ENCODE measurements at regions not wholly inside any gene's neighbourhood (a gene's known extent, or its start where the extent isn't known, plus 50 kb on each side); places are given as distances from the start of the nearest gene placed in this dataset.
"Not testable (repeated sequence)": the region's sequence is repeated elsewhere in the genome, so short reads cannot be mapped to it uniquely, and the experiment has no call there.

- Histone ChIP-seq H3K9me3 (ENCODE audit: low read length) (no peaks in the 10 kb centered on the region), H3K4me2 (ENCODE audit: low read length) (no peak overlapping the region), H3K79me2 (ENCODE audit: insufficient read depth, low read length) (no peaks in the 10 kb centered on the region), H3K9me2 (ENCODE audit: low read depth, low read length) (no peaks in the 10 kb centered on the region), H3K4me3 (ENCODE audit: low read depth, low read length, poor library complexity, severe bottlenecking) (no peak overlapping the region), H2AFZ (ENCODE audit: low read length) (no peak overlapping the region), H3K27ac (ENCODE audit: low read depth, low read length, poor library complexity, severe bottlenecking) (no peak overlapping the region), H3K4me1 (ENCODE audit: insufficient read depth, low read length, severe bottlenecking) (no peaks in the 10 kb centered on the region), H4K20me1 (ENCODE audit: insufficient read depth, low read length) (no peaks in the 10 kb centered on the region), H3K9ac (ENCODE audit: low read length) (no peak overlapping the region), H3K27me3 (ENCODE audit: insufficient read depth, low read length) (no peaks in the 10 kb centered on the region), H3K36me3 (ENCODE audit: insufficient read depth, low read length) (no peaks in the 10 kb centered on the region), H3F3A (ENCODE audit: insufficient read depth, low read length) (no peaks in the 10 kb centered on the region)
- TF ChIP-seq CTCF (IDR thresholded peaks at IDR 0.05; ENCODE audit: low read length) (no peak), EZH2 (IDR thresholded peaks at IDR 0.05; ENCODE audit: borderline replicate concordance, low read length) (no peak)
These were observed 1310.8 kb downstream of the XPNPEP1 start for GRCh38 chr10:108612485-108612884.

- Histone ChIP-seq H3K36me3 (ENCODE audit: insufficient read depth, low read length) (no peaks in the 10 kb centered on the region), H3K4me3 (ENCODE audit: low read depth, low read length, poor library complexity, severe bottlenecking) (no peak overlapping the region), H3K27me3 (ENCODE audit: insufficient read depth, low read length) (no peaks in the 10 kb centered on the region), H3F3A (ENCODE audit: insufficient read depth, low read length) (no peaks in the 10 kb centered on the region), H3K4me2 (ENCODE audit: low read length) (no peak overlapping the region), H3K4me1 (ENCODE audit: insufficient read depth, low read length, severe bottlenecking) (no peaks in the 10 kb centered on the region), H4K20me1 (ENCODE audit: insufficient read depth, low read length) (no peaks in the 10 kb centered on the region), H3K9ac (ENCODE audit: low read length) (no peak overlapping the region), H3K27ac (ENCODE audit: low read depth, low read length, poor library complexity, severe bottlenecking) (no peak overlapping the region), H2AFZ (ENCODE audit: low read length) (no peak overlapping the region), H3K9me2 (ENCODE audit: low read depth, low read length) (no peaks in the 10 kb centered on the region), H3K9me3 (ENCODE audit: low read length) (no peaks in the 10 kb centered on the region), H3K79me2 (ENCODE audit: insufficient read depth, low read length) (no peaks in the 10 kb centered on the region)
- TF ChIP-seq CTCF (IDR thresholded peaks at IDR 0.05; ENCODE audit: low read length) (no peak), EZH2 (IDR thresholded peaks at IDR 0.05; ENCODE audit: borderline replicate concordance, low read length) (no peak)
These were observed 1314.5 kb downstream of the XPNPEP1 start for GRCh38 chr10:108608860-108609259.

- Histone ChIP-seq H2AFZ (ENCODE audit: low read length) (no peak overlapping the region), H3K36me3 (ENCODE audit: insufficient read depth, low read length) (no peaks in the 10 kb centered on the region), H3K27me3 (ENCODE audit: insufficient read depth, low read length) (no peaks in the 10 kb centered on the region), H3K9ac (ENCODE audit: low read length) (no peak overlapping the region), H3F3A (ENCODE audit: insufficient read depth, low read length) (no peaks in the 10 kb centered on the region), H3K9me2 (ENCODE audit: low read depth, low read length) (no peaks in the 10 kb centered on the region), H3K27ac (ENCODE audit: low read depth, low read length, poor library complexity, severe bottlenecking) (no peak overlapping the region), H3K9me3 (ENCODE audit: low read length) (no peaks in the 10 kb centered on the region), H3K79me2 (ENCODE audit: insufficient read depth, low read length) (no peaks in the 10 kb centered on the region), H3K4me1 (ENCODE audit: insufficient read depth, low read length, severe bottlenecking) (no peaks in the 10 kb centered on the region), H3K4me3 (ENCODE audit: low read depth, low read length, poor library complexity, severe bottlenecking) (no peak overlapping the region), H3K4me2 (ENCODE audit: low read length) (no peak overlapping the region), H4K20me1 (ENCODE audit: insufficient read depth, low read length) (no peaks in the 10 kb centered on the region)
- TF ChIP-seq EZH2 (IDR thresholded peaks at IDR 0.05; ENCODE audit: borderline replicate concordance, low read length) (no peak), CTCF (IDR thresholded peaks at IDR 0.05; ENCODE audit: low read length) (no peak)
These were observed 1321.5 kb downstream of the XPNPEP1 start for GRCh38 chr10:108601851-108602250.

GRCh38 chr10:108600511-108600910, 1322.8 kb downstream of the XPNPEP1 start:
- not testable (repeated sequence) for H3K9me3 ChIP-seq (ENCODE audit: low read length); H3K4me2 ChIP-seq (ENCODE audit: low read length); H3F3A ChIP-seq (ENCODE audit: insufficient read depth, low read length); H3K79me2 ChIP-seq (ENCODE audit: insufficient read depth, low read length); H3K9ac ChIP-seq (ENCODE audit: low read length); H2AFZ ChIP-seq (ENCODE audit: low read length); H3K27ac ChIP-seq (ENCODE audit: low read depth, low read length, poor library complexity, severe bottlenecking); H3K4me3 ChIP-seq (ENCODE audit: low read depth, low read length, poor library complexity, severe bottlenecking); H4K20me1 ChIP-seq (ENCODE audit: insufficient read depth, low read length); H3K27me3 ChIP-seq (ENCODE audit: insufficient read depth, low read length); H3K9me2 ChIP-seq (ENCODE audit: low read depth, low read length); H3K36me3 ChIP-seq (ENCODE audit: insufficient read depth, low read length); H3K4me1 ChIP-seq (ENCODE audit: insufficient read depth, low read length, severe bottlenecking)

- not testable (repeated sequence) for H3K9me2 ChIP-seq (ENCODE audit: low read depth, low read length); H3K36me3 ChIP-seq (ENCODE audit: insufficient read depth, low read length); H3K9ac ChIP-seq (ENCODE audit: low read length); H3K27me3 ChIP-seq (ENCODE audit: insufficient read depth, low read length); H3K4me3 ChIP-seq (ENCODE audit: low read depth, low read length, poor library complexity, severe bottlenecking); H2AFZ ChIP-seq (ENCODE audit: low read length); H3K79me2 ChIP-seq (ENCODE audit: insufficient read depth, low read length); H3K4me2 ChIP-seq (ENCODE audit: low read length); H3K9me3 ChIP-seq (ENCODE audit: low read length); H3K4me1 ChIP-seq (ENCODE audit: insufficient read depth, low read length, severe bottlenecking); H3K27ac ChIP-seq (ENCODE audit: low read depth, low read length, poor library complexity, severe bottlenecking); H4K20me1 ChIP-seq (ENCODE audit: insufficient read depth, low read length); H3F3A ChIP-seq (ENCODE audit: insufficient read depth, low read length)
These were observed 1324.0 kb downstream of the XPNPEP1 start for GRCh38 chr10:108599317-108599716.

All from OCI-LY1 (cell line).